H1 (cell line): ENCODE measurements at regions not wholly inside any gene's neighbourhood (a gene's known extent, or its start where the extent isn't known, plus 50 kb on each side); places are given as distances from the start of the nearest gene placed in this dataset.

Experiments
- CHD2 ChIP-seq: IDR thresholded peaks from 2 replicates; pipeline ENCODE4 v1.6.1; 2012; ENCODE audit warnings: low read length, improper control_type of control experiment
- GABPA ChIP-seq: IDR thresholded peaks from 2 replicates; pipeline ENCODE4 v1.6.1; 2011; ENCODE audit warnings: mild to moderate bottlenecking, low read length, moderate library complexity, borderline replicate concordance; ENCODE audit not compliant: insufficient read depth
- GTF2F1 ChIP-seq: IDR thresholded peaks from 2 replicates; pipeline ENCODE4 v1.6.1; 2012; ENCODE audit warnings: low read depth, low read length, improper control_type of control experiment, borderline replicate concordance
- SP1 ChIP-seq: IDR thresholded peaks from 2 replicates; pipeline ENCODE4 v1.6.1; 2011; ENCODE audit warnings: low read depth, low read length
- TF ChIP-seq, protein P1 (sequence below), 3 experiments: IDR thresholded peaks; 1 replicate in 2 of 3; 2 replicates in 1 of 3; pipeline versions ENCODE4 v1.5.1 to v1.6.1; 2011; ENCODE audit warnings: low read length in 3 of 3, mild to moderate bottlenecking in 3 of 3, inconsistent platforms in 2 of 3, low read depth in 1 of 3, moderate library complexity in 1 of 3; ENCODE audit not compliant: insufficient read depth in 1 of 3; ENCODE audit errors: control extremely low read depth in 1 of 3

DNA sequence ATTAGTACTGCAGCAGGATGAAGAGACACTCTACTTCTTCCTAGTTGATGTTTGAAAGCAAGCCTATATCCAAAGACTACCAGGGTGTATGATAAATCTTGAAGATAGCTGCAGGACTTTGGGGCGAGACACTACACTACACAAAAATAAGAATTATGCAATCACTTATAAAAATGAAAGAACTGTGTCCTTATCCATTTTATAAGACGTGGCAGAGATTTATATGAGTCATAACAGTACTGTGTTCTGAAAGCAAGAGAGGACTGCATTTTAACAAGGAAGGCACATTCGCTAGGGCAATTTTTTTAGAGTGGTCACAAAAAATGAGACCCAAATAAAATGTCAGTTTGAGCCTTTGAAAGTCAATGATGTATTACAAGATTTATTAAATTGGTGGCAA, 617.0 kb upstream of the LINC00305 start (continued):
- no peak for TF ChIP-seq GABPA
- no peak for TF ChIP-seq GTF2F1
- no peak for TF ChIP-seq SP1
- TF ChIP-seq, protein P1, sequence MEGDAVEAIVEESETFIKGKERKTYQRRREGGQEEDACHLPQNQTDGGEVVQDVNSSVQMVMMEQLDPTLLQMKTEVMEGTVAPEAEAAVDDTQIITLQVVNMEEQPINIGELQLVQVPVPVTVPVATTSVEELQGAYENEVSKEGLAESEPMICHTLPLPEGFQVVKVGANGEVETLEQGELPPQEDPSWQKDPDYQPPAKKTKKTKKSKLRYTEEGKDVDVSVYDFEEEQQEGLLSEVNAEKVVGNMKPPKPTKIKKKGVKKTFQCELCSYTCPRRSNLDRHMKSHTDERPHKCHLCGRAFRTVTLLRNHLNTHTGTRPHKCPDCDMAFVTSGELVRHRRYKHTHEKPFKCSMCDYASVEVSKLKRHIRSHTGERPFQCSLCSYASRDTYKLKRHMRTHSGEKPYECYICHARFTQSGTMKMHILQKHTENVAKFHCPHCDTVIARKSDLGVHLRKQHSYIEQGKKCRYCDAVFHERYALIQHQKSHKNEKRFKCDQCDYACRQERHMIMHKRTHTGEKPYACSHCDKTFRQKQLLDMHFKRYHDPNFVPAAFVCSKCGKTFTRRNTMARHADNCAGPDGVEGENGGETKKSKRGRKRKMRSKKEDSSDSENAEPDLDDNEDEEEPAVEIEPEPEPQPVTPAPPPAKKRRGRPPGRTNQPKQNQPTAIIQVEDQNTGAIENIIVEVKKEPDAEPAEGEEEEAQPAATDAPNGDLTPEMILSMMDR (IDR thresholded peaks at IDR 0.05; ENCODE audit: control extremely low read depth in 1 of 3, insufficient read depth in 1 of 3, low read depth in 1 of 3, low read length in 3 of 3) = no peak
- TF ChIP-seq CHD2 = no peak
